ENCODE measurements at regions not wholly inside any gene's neighbourhood (a gene's known extent, or its start where the extent isn't known, plus 50 kb on each side); places are given as distances from the start of the nearest gene placed in this dataset.

GRCh38 chr21:29418813-29419212 is 120.1 kb downstream of the BACH1 start:
- no peak for DNase-seq (ENCODE audit: low read depth, low spot score)
- H3K36me3 ChIP-seq (ENCODE audit: insufficient read depth, low read length): no peaks in the 10 kb centered on the region
- H3K4me3 ChIP-seq: no peak overlapping the region
- H3K27ac ChIP-seq: no peak overlapping the region
- no peak for TF ChIP-seq POLR2AphosphoS5 (IDR thresholded peaks at IDR 0.05; ENCODE audit: borderline replicate concordance, low read depth, low read length)
- no peak for TF ChIP-seq EZH2 (IDR thresholded peaks at IDR 0.05)
- no peak for TF ChIP-seq FOXP2 (optimal IDR thresholded peaks at IDR 0.05; ENCODE audit: control extremely low read depth, extremely low read length, insufficient read depth)
- H3K9ac ChIP-seq (ENCODE audit: insufficient read length): no peak overlapping the region
- no peaks in the 10 kb centered on the region for H3K9me3 ChIP-seq (ENCODE audit: low read depth, low read length)

- Histone ChIP-seq H3K27ac (no peak overlapping the region), H3K36me3 (ENCODE audit: insufficient read depth, low read length) (no peaks in the 10 kb centered on the region), H3K9ac (ENCODE audit: insufficient read length) (no peak overlapping the region), H3K4me3 (no peak overlapping the region), H3K9me3 (ENCODE audit: low read depth, low read length) (no peaks in the 10 kb centered on the region)
- no peak for DNase-seq (ENCODE audit: low read depth, low spot score)
- TF ChIP-seq FOXP2 (optimal IDR thresholded peaks at IDR 0.05; ENCODE audit: control extremely low read depth, extremely low read length, insufficient read depth) (no peak), POLR2AphosphoS5 (IDR thresholded peaks at IDR 0.05; ENCODE audit: borderline replicate concordance, low read depth, low read length) (no peak), EZH2 (IDR thresholded peaks at IDR 0.05) (no peak)
Observed at GRCh38 chr21:29419422-29419821, 120.7 kb downstream of the BACH1 start.

- DNase-seq (ENCODE audit: low read depth, low spot score): no peak
- Histone ChIP-seq H3K4me3 (no peak overlapping the region), H3K27ac (no peak overlapping the region), H3K9ac (ENCODE audit: insufficient read length) (no peak overlapping the region), H3K36me3 (ENCODE audit: insufficient read depth, low read length) (no peaks in the 10 kb centered on the region), H3K9me3 (ENCODE audit: low read depth, low read length) (no peaks in the 10 kb centered on the region)
- TF ChIP-seq EZH2 (IDR thresholded peaks at IDR 0.05) (no peak), POLR2AphosphoS5 (IDR thresholded peaks at IDR 0.05; ENCODE audit: borderline replicate concordance, low read depth, low read length) (no peak), FOXP2 (optimal IDR thresholded peaks at IDR 0.05; ENCODE audit: control extremely low read depth, extremely low read length, insufficient read depth) (no peak)
Observed at GRCh38 chr21:29423099-29423870, 124.6 kb downstream of the BACH1 start.

GRCh38 chr21:29424728-29425127 is 126.0 kb downstream of the BACH1 start:
- no peak for DNase-seq (ENCODE audit: low read depth, low spot score)

GRCh38 chr21:29429218-29429617 is 130.5 kb downstream of the BACH1 start:
- H3K9ac ChIP-seq (ENCODE audit: insufficient read length): no peak overlapping the region
- DNase-seq (ENCODE audit: low read depth, low spot score): no peak
- H3K9me3 ChIP-seq (ENCODE audit: low read depth, low read length): no peaks in the 10 kb centered on the region
- no peaks in the 10 kb centered on the region for H3K36me3 ChIP-seq (ENCODE audit: insufficient read depth, low read length)
- H3K4me3 ChIP-seq: no peak overlapping the region
- TF ChIP-seq POLR2AphosphoS5 (IDR thresholded peaks at IDR 0.05; ENCODE audit: borderline replicate concordance, low read depth, low read length) (no peak), EZH2 (IDR thresholded peaks at IDR 0.05) (no peak), FOXP2 (optimal IDR thresholded peaks at IDR 0.05; ENCODE audit: control extremely low read depth, extremely low read length, insufficient read depth) (no peak)
- no peak overlapping the region for H3K27ac ChIP-seq

More at GRCh38 chr21:29424728-29425127, 126.0 kb downstream of the BACH1 start:
- H3K9me3 ChIP-seq (ENCODE audit: low read depth, low read length): no peaks in the 10 kb centered on the region
- TF ChIP-seq FOXP2 (optimal IDR thresholded peaks at IDR 0.05; ENCODE audit: control extremely low read depth, extremely low read length, insufficient read depth): no peak
- TF ChIP-seq EZH2 (IDR thresholded peaks at IDR 0.05): no peak
- TF ChIP-seq POLR2AphosphoS5 (IDR thresholded peaks at IDR 0.05; ENCODE audit: borderline replicate concordance, low read depth, low read length): no peak
- no peaks in the 10 kb centered on the region for H3K36me3 ChIP-seq (ENCODE audit: insufficient read depth, low read length)
- H3K4me3 ChIP-seq: no peak overlapping the region
- H3K27ac ChIP-seq: no peak overlapping the region
- H3K9ac ChIP-seq (ENCODE audit: insufficient read length): no peak overlapping the region

- Histone ChIP-seq H3K9me3 (ENCODE audit: low read depth, low read length) (no peaks in the 10 kb centered on the region), H3K36me3 (ENCODE audit: insufficient read depth, low read length) (no peaks in the 10 kb centered on the region), H3K27ac (no peak overlapping the region), H3K9ac (ENCODE audit: insufficient read length) (no peak overlapping the region), H3K4me3 (no peak overlapping the region)
- DNase-seq (ENCODE audit: low read depth, low spot score): no peak
- TF ChIP-seq EZH2 (IDR thresholded peaks at IDR 0.05): no peak
- no peak for TF ChIP-seq FOXP2 (optimal IDR thresholded peaks at IDR 0.05; ENCODE audit: control extremely low read depth, extremely low read length, insufficient read depth)
- TF ChIP-seq POLR2AphosphoS5 (IDR thresholded peaks at IDR 0.05; ENCODE audit: borderline replicate concordance, low read depth, low read length): no peak
Observed at GRCh38 chr21:29430030-29430429, 131.3 kb downstream of the BACH1 start.

GRCh38 chr21:29430576-29430975 is 131.9 kb downstream of the BACH1 start:
- Histone ChIP-seq H3K9ac (ENCODE audit: insufficient read length) (no peak overlapping the region), H3K27ac (no peak overlapping the region), H3K4me3 (no peak overlapping the region), H3K36me3 (ENCODE audit: insufficient read depth, low read length) (no peaks in the 10 kb centered on the region), H3K9me3 (ENCODE audit: low read depth, low read length) (no peaks in the 10 kb centered on the region)
- no peak for TF ChIP-seq POLR2AphosphoS5 (IDR thresholded peaks at IDR 0.05; ENCODE audit: borderline replicate concordance, low read depth, low read length)
- TF ChIP-seq EZH2 (IDR thresholded peaks at IDR 0.05): no peak
- TF ChIP-seq FOXP2 (optimal IDR thresholded peaks at IDR 0.05; ENCODE audit: control extremely low read depth, extremely low read length, insufficient read depth): no peak
- DNase-seq (ENCODE audit: low read depth, low spot score): no peak

GRCh38 chr21:29431178-29431577 is 132.5 kb downstream of the BACH1 start:
- Histone ChIP-seq H3K9me3 (ENCODE audit: low read depth, low read length) (no peaks in the 10 kb centered on the region), H3K36me3 (ENCODE audit: insufficient read depth, low read length) (no peaks in the 10 kb centered on the region), H3K27ac (no peak overlapping the region), H3K9ac (ENCODE audit: insufficient read length) (no peak overlapping the region), H3K4me3 (no peak overlapping the region)
- DNase-seq (ENCODE audit: low read depth, low spot score): no peak
- no peak for TF ChIP-seq EZH2 (IDR thresholded peaks at IDR 0.05)
- TF ChIP-seq POLR2AphosphoS5 (IDR thresholded peaks at IDR 0.05; ENCODE audit: borderline replicate concordance, low read depth, low read length): no peak
- no peak for TF ChIP-seq FOXP2 (optimal IDR thresholded peaks at IDR 0.05; ENCODE audit: control extremely low read depth, extremely low read length, insufficient read depth)

All from SK-N-MC (cell line).